Mammary epithelial cell (primary cell): ENCODE measurements at regions not wholly inside any gene's neighbourhood (a gene's known extent, or its start where the extent isn't known, plus 50 kb on each side); places are given as distances from the start of the nearest gene placed in this dataset.

ENCODE experiments used
- CTCF ChIP-seq, 2 donors: IDR thresholded peaks in 1 of 2; conservative IDR thresholded peaks in 1 of 2; 2 replicates each; pipeline ENCODE4 v1.5.1; 2011 to 2012; ENCODE audit warnings: inconsistent platforms in 2 of 2, low read length in 2 of 2, mild to moderate bottlenecking in 2 of 2, control low read depth in 1 of 2, low read depth in 1 of 2; ENCODE audit not compliant: insufficient read depth in 1 of 2; ENCODE audit errors: extremely low read depth in 1 of 2
- EZH2 ChIP-seq: IDR thresholded peaks from 2 replicates; pipeline ENCODE4 v1.6.1; 2012; ENCODE audit warnings: low read length, inconsistent platforms, borderline replicate concordance

- TF ChIP-seq CTCF (conservative IDR thresholded peaks at IDR 0.05 in 1 of 2, IDR thresholded peaks at IDR 0.05 in 1 of 2; ENCODE audit: extremely low read depth in 1 of 2, insufficient read depth in 1 of 2, low read depth in 1 of 2, low read length in 2 of 2) (no peak), EZH2 (no peak)
Observed at GRCh38 chr7:42378149-42378548, 141.1 kb upstream of the GLI3 start.
